ENCODE measurements at regions not wholly inside any gene's neighbourhood (a gene's known extent, or its start where the extent isn't known, plus 50 kb on each side); places are given as distances from the start of the nearest gene placed in this dataset.
"Not testable (repeated sequence)": the region's sequence is repeated elsewhere in the genome, so short reads cannot be mapped to it uniquely, and the experiment has no call there.

GRCh38 chr9:97790542-97790941, 62.5 kb upstream of the FOXE1 start:
- no peak overlapping the region for H3K27ac ChIP-seq
- DNase-seq: no peak
- no peaks in the 10 kb centered on the region for H3K9me3 ChIP-seq
- intact Hi-C loops (cut with DNase I; ENCODE audit: low total_unique reads): no loop called here
- no peaks in the 10 kb centered on the region for H3K36me3 ChIP-seq
- no peaks in the 10 kb centered on the region for H3K27me3 ChIP-seq
- H3K4me3 ChIP-seq: no peak overlapping the region
- TF ChIP-seq, protein P1, sequence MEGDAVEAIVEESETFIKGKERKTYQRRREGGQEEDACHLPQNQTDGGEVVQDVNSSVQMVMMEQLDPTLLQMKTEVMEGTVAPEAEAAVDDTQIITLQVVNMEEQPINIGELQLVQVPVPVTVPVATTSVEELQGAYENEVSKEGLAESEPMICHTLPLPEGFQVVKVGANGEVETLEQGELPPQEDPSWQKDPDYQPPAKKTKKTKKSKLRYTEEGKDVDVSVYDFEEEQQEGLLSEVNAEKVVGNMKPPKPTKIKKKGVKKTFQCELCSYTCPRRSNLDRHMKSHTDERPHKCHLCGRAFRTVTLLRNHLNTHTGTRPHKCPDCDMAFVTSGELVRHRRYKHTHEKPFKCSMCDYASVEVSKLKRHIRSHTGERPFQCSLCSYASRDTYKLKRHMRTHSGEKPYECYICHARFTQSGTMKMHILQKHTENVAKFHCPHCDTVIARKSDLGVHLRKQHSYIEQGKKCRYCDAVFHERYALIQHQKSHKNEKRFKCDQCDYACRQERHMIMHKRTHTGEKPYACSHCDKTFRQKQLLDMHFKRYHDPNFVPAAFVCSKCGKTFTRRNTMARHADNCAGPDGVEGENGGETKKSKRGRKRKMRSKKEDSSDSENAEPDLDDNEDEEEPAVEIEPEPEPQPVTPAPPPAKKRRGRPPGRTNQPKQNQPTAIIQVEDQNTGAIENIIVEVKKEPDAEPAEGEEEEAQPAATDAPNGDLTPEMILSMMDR (IDR thresholded peaks at IDR 0.05): no peak
- TF ChIP-seq POLR2A (IDR thresholded peaks at IDR 0.05): no peak
- H3K4me1 ChIP-seq: no peaks in the 10 kb centered on the region

DNA sequence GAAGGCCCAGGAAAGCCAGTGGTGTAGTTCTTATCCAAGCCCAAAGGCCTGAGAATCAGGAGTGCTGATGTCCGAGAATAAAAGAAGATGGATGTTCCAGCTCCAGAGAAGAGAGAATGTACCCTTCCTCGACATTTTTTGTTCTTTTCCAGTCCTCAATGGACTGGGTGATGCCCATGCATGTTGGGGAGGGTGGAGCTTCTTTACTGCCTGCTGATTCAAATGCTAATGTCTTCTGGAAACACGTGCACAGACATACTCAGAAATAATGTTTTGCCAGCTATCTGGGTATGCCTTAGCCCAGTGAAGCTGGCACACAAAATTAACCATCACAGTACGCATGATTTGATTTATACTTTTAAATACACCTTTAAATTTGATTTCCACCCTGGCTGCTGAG, 61.5 kb upstream of the FOXE1 start:
- Histone ChIP-seq H3K27ac (no peak overlapping the region), H3K36me3 (no peaks in the 10 kb centered on the region), H3K4me1 (no peaks in the 10 kb centered on the region), H3K9me3 (no peaks in the 10 kb centered on the region), H3K27me3 (no peaks in the 10 kb centered on the region), H3K4me3 (no peak overlapping the region)
- intact Hi-C loops (cut with DNase I; ENCODE audit: low total_unique reads): no loop called here
- DNase-seq: no peak
- TF ChIP-seq, protein P1 (IDR thresholded peaks at IDR 0.05): no peak
- TF ChIP-seq POLR2A (IDR thresholded peaks at IDR 0.05): no peak

GRCh38 chr9:97793067-97793466, 60.0 kb upstream of the FOXE1 start:
- no peaks in the 10 kb centered on the region for H3K9me3 ChIP-seq
- no peak for TF ChIP-seq POLR2A (IDR thresholded peaks at IDR 0.05)
- TF ChIP-seq, protein P1 (IDR thresholded peaks at IDR 0.05): no peak
- DNase-seq: no peak
- no peak overlapping the region for H3K27ac ChIP-seq
- no peaks in the 10 kb centered on the region for H3K27me3 ChIP-seq
- no peak overlapping the region for H3K4me3 ChIP-seq
- intact Hi-C loops (cut with DNase I; ENCODE audit: low total_unique reads): no loop called here
- H3K4me1 ChIP-seq: no peaks in the 10 kb centered on the region
- H3K36me3 ChIP-seq: no peaks in the 10 kb centered on the region

DNA sequence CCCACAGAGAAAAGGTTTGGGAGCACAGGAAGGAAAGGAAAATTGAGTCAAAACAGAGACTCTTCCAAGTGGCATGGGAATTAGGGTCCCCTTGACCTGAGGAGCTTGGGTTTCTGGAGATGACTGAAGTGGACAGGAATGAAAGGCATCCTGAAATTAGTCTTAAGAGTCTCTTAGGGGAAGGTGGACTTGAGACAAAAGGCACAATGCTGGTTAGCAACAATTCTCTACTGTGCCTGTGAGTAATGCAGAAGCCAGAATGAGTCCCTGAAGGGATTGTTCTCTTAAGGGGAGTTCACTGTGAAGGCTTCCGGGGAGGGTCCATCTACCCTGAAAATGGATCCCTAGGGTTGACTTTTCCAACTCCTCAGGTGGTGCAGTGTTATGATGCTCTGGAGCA, 58.4 kb upstream of the FOXE1 start:
- H3K36me3 ChIP-seq: no peaks in the 10 kb centered on the region
- no peak overlapping the region for H3K27ac ChIP-seq
- intact Hi-C loops (cut with DNase I; ENCODE audit: low total_unique reads): no loop called here
- H3K4me1 ChIP-seq: no peaks in the 10 kb centered on the region
- H3K27me3 ChIP-seq: no peaks in the 10 kb centered on the region
- DNase-seq: no peak
- H3K9me3 ChIP-seq: no peaks in the 10 kb centered on the region
- TF ChIP-seq POLR2A (IDR thresholded peaks at IDR 0.05): no peak
- TF ChIP-seq, protein P1 (IDR thresholded peaks at IDR 0.05): no peak
- H3K4me3 ChIP-seq: no peak overlapping the region

- H3K36me3 ChIP-seq; intact Hi-C loops (cut with DNase I; ENCODE audit: low total_unique reads); H3K27me3 ChIP-seq; H3K27ac ChIP-seq; DNase-seq; H3K4me1 ChIP-seq; H3K9me3 ChIP-seq; H3K4me3 ChIP-seq: not testable (repeated sequence)
These were observed 56.9 kb upstream of the FOXE1 start for GRCh38 chr9:97796176-97796575.

DNA sequence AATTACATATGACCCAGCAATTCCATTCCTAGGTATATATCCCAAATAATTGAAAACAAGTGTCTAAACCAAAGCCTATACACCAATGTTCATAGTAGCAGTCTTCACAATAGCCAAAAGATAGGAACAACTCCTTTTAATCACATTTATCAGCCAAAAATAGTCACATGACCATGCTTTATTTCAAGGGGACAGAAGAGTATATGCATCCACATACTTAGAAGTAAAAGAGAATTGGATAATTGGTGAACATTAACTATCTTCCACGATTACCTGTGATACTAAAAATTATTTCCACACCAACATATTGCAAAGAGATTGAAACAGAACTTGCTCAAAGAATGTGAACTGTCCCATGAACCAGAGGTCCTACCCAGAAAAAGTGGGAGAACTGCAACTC, 51.8 kb upstream of the FOXE1 start:
- Histone ChIP-seq H3K9me3 (no peaks in the 10 kb centered on the region), H3K4me1 (peaks cover 0 to 6% of the 10 kb centered on the region in 2 donors), H3K27ac (no peak overlapping the region), H3K36me3 (no peaks in the 10 kb centered on the region), H3K4me3 (no peak overlapping the region), H3K27me3 (no peaks in the 10 kb centered on the region)
- no peak for TF ChIP-seq POLR2A (IDR thresholded peaks at IDR 0.05)
- TF ChIP-seq, protein P1 (IDR thresholded peaks at IDR 0.05): no peak
- intact Hi-C loops (cut with DNase I; ENCODE audit: low total_unique reads): no loop called here
- DNase-seq: no peak

Data from uterus (tissue), 3 donors.